ENCODE measurements at regions not wholly inside any gene's neighbourhood (a gene's known extent, or its start where the extent isn't known, plus 50 kb on each side); places are given as distances from the start of the nearest gene placed in this dataset.

- no peaks in the 10 kb centered on the region for H3K36me3 ChIP-seq (replicated peaks in 1 of 2; ENCODE audit: control insufficient read depth in 2 of 2, insufficient read depth in 2 of 2, low read length in 2 of 2)
- no peak overlapping the region for H3K27ac ChIP-seq (replicated peaks; ENCODE audit: low read length)
- H3K4ac ChIP-seq (ENCODE audit: low read length) = no peak overlapping the region
- no peak overlapping the region for H2AK5ac ChIP-seq (ENCODE audit: low read depth, low read length)
- no peak overlapping the region for H3K23ac ChIP-seq (ENCODE audit: low read depth, low read length, poor library complexity)
- H2AFZ ChIP-seq (ENCODE audit: low read length) = no peak overlapping the region
- H3K4me2 ChIP-seq (ENCODE audit: insufficient read depth, low read length, poor library complexity, severe bottlenecking) = no peak overlapping the region
- H3K9ac ChIP-seq (ENCODE audit: low read depth, low read length, poor library complexity) = no peak overlapping the region
- no peak overlapping the region for H4K91ac ChIP-seq (ENCODE audit: low read depth, low read length, poor library complexity)
- WGBS, 2 donors (ENCODE audit: extremely low coverage in 2 of 2, insufficient read length in 2 of 2, insufficient replicate concordance in 1 of 2) = no CpG with 5 or more reads among the region's 5 CpGs
- no peak for DNase-seq (ENCODE audit: low spot score)
- no peak overlapping the region for H2BK5ac ChIP-seq (ENCODE audit: low read length)
- no peak overlapping the region for H3K18ac ChIP-seq (ENCODE audit: low read length)
- H3K4me1 ChIP-seq (ENCODE audit: control insufficient read depth in 2 of 2, insufficient read depth in 1 of 2, low read depth in 1 of 2, low read length in 2 of 2) = peaks cover 0 to 10% of the 10 kb centered on the region in 2 donors
- H2BK12ac ChIP-seq (ENCODE audit: low read length) = no peak overlapping the region
- H3K79me1 ChIP-seq (ENCODE audit: low read depth, low read length) = no peaks in the 10 kb centered on the region
- no peaks in the 10 kb centered on the region for H3K9me3 ChIP-seq (replicated peaks in 1 of 2; ENCODE audit: control insufficient read depth in 2 of 2, insufficient read depth in 1 of 2, low read depth in 1 of 2, low read length in 2 of 2)
- no peak overlapping the region for H2BK15ac ChIP-seq (ENCODE audit: low read length)
- no peak overlapping the region for H3K4me3 ChIP-seq (ENCODE audit: low read length in 2 of 2)
- peak overlapping the region; percentile 3 for H3K14ac ChIP-seq (ENCODE audit: low read length)
- H2BK120ac ChIP-seq (ENCODE audit: low read depth, low read length) = no peak overlapping the region
- H4K8ac ChIP-seq (ENCODE audit: low read depth, low read length) = no peak overlapping the region
- H3K27me3 ChIP-seq (ENCODE audit: control insufficient read depth in 3 of 3, insufficient read depth in 3 of 3, low read depth in 1 of 3, low read length in 3 of 3) = no peaks in the 10 kb centered on the region
Measured at GRCh38 chr22:48250937-48251530, 1488.6 kb downstream of the TBC1D22A start.

GRCh38 chr22:48250286-48250895 lies 1487.9 kb downstream of the TBC1D22A start:
- Histone ChIP-seq H3K9ac (ENCODE audit: low read depth, low read length, poor library complexity) (no peak overlapping the region), H2BK120ac (ENCODE audit: low read depth, low read length) (no peak overlapping the region), H3K27me3 (ENCODE audit: control insufficient read depth in 3 of 3, insufficient read depth in 3 of 3, low read depth in 1 of 3, low read length in 3 of 3) (no peaks in the 10 kb centered on the region), H3K4me2 (ENCODE audit: insufficient read depth, low read length, poor library complexity, severe bottlenecking) (no peak overlapping the region), H3K27ac (replicated peaks; ENCODE audit: low read length) (no peak overlapping the region), H3K4ac (ENCODE audit: low read length) (peak overlapping the region; percentile 56), H3K36me3 (replicated peaks in 1 of 2; ENCODE audit: control insufficient read depth in 2 of 2, insufficient read depth in 2 of 2, low read length in 2 of 2) (no peaks in the 10 kb centered on the region), H3K9me3 (replicated peaks in 1 of 2; ENCODE audit: control insufficient read depth in 2 of 2, insufficient read depth in 1 of 2, low read depth in 1 of 2, low read length in 2 of 2) (no peaks in the 10 kb centered on the region), H2AFZ (ENCODE audit: low read length) (no peak overlapping the region), H4K8ac (ENCODE audit: low read depth, low read length) (no peak overlapping the region), H4K91ac (ENCODE audit: low read depth, low read length, poor library complexity) (no peak overlapping the region), H2BK15ac (ENCODE audit: low read length) (peak overlapping the region; percentile 76), H3K4me3 (ENCODE audit: low read length in 2 of 2) (no peak overlapping the region), H3K18ac (ENCODE audit: low read length) (peak overlapping the region; percentile 77), H3K23ac (ENCODE audit: low read depth, low read length, poor library complexity) (peak overlapping the region; percentile 26), H3K79me1 (ENCODE audit: low read depth, low read length) (no peaks in the 10 kb centered on the region), H2BK5ac (ENCODE audit: low read length) (no peak overlapping the region), H2AK5ac (ENCODE audit: low read depth, low read length) (peak overlapping the region; percentile 50), H3K14ac (ENCODE audit: low read length) (no peak overlapping the region), H3K4me1 (ENCODE audit: control insufficient read depth in 2 of 2, insufficient read depth in 1 of 2, low read depth in 1 of 2, low read length in 2 of 2) (peaks cover 0 to 9% of the 10 kb centered on the region in 2 donors), H2BK12ac (ENCODE audit: low read length) (peak overlapping the region; percentile 67)
- DNase-seq (ENCODE audit: low spot score) = no peak
- no CpG with 5 or more reads among the region's 16 CpGs for WGBS, 2 donors (ENCODE audit: extremely low coverage in 2 of 2, insufficient read length in 2 of 2, insufficient replicate concordance in 1 of 2)

- no peak for DNase-seq (ENCODE audit: low spot score)
- WGBS, 2 donors (ENCODE audit: extremely low coverage in 2 of 2, insufficient read length in 2 of 2, insufficient replicate concordance in 1 of 2) = no CpG with 5 or more reads among the region's 7 CpGs
- Histone ChIP-seq H3K27me3 (ENCODE audit: control insufficient read depth in 3 of 3, insufficient read depth in 3 of 3, low read depth in 1 of 3, low read length in 3 of 3) (no peaks in the 10 kb centered on the region), H3K9me3 (replicated peaks in 1 of 2; ENCODE audit: control insufficient read depth in 2 of 2, insufficient read depth in 1 of 2, low read depth in 1 of 2, low read length in 2 of 2) (no peaks in the 10 kb centered on the region), H3K4me1 (ENCODE audit: control insufficient read depth in 2 of 2, insufficient read depth in 1 of 2, low read depth in 1 of 2, low read length in 2 of 2) (peaks cover 0 to 6% of the 10 kb centered on the region in 2 donors), H3K79me1 (ENCODE audit: low read depth, low read length) (no peaks in the 10 kb centered on the region), H3K4me2 (ENCODE audit: insufficient read depth, low read length, poor library complexity, severe bottlenecking) (no peak overlapping the region), H2BK120ac (ENCODE audit: low read depth, low read length) (no peak overlapping the region), H3K23ac (ENCODE audit: low read depth, low read length, poor library complexity) (peak overlapping the region; percentile 26), H3K27ac (replicated peaks; ENCODE audit: low read length) (no peak overlapping the region), H2AFZ (ENCODE audit: low read length) (no peak overlapping the region), H3K36me3 (replicated peaks in 1 of 2; ENCODE audit: control insufficient read depth in 2 of 2, insufficient read depth in 2 of 2, low read length in 2 of 2) (no peaks in the 10 kb centered on the region), H2BK12ac (ENCODE audit: low read length) (no peak overlapping the region), H2AK5ac (ENCODE audit: low read depth, low read length) (peak overlapping the region; percentile 50), H3K14ac (ENCODE audit: low read length) (no peak overlapping the region), H2BK15ac (ENCODE audit: low read length) (peak overlapping the region; percentile 76), H4K8ac (ENCODE audit: low read depth, low read length) (no peak overlapping the region), H2BK5ac (ENCODE audit: low read length) (no peak overlapping the region), H4K91ac (ENCODE audit: low read depth, low read length, poor library complexity) (no peak overlapping the region), H3K4ac (ENCODE audit: low read length) (peak overlapping the region; percentile 56), H3K4me3 (ENCODE audit: low read length in 2 of 2) (no peak overlapping the region), H3K9ac (ENCODE audit: low read depth, low read length, poor library complexity) (no peak overlapping the region), H3K18ac (ENCODE audit: low read length) (peak overlapping the region; percentile 77)
Measured at GRCh38 chr22:48249713-48250268, 1487.3 kb downstream of the TBC1D22A start.

- WGBS, 2 donors (ENCODE audit: extremely low coverage in 2 of 2, insufficient read length in 2 of 2, insufficient replicate concordance in 1 of 2) = no CpG with 5 or more reads among the region's 12 CpGs
- Histone ChIP-seq H3K23ac (ENCODE audit: low read depth, low read length, poor library complexity) (no peak overlapping the region), H2BK120ac (ENCODE audit: low read depth, low read length) (no peak overlapping the region), H2BK5ac (ENCODE audit: low read length) (no peak overlapping the region), H2AFZ (ENCODE audit: low read length) (no peak overlapping the region), H3K79me1 (ENCODE audit: low read depth, low read length) (no peaks in the 10 kb centered on the region), H4K8ac (ENCODE audit: low read depth, low read length) (no peak overlapping the region), H3K27me3 (ENCODE audit: control insufficient read depth in 3 of 3, insufficient read depth in 3 of 3, low read depth in 1 of 3, low read length in 3 of 3) (no peaks in the 10 kb centered on the region), H3K9me3 (replicated peaks in 1 of 2; ENCODE audit: control insufficient read depth in 2 of 2, insufficient read depth in 1 of 2, low read depth in 1 of 2, low read length in 2 of 2) (no peaks in the 10 kb centered on the region), H3K9ac (ENCODE audit: low read depth, low read length, poor library complexity) (no peak overlapping the region), H3K4me2 (ENCODE audit: insufficient read depth, low read length, poor library complexity, severe bottlenecking) (no peak overlapping the region), H3K14ac (ENCODE audit: low read length) (peak overlapping the region; percentile 51), H3K4me3 (ENCODE audit: low read length in 2 of 2) (no peak overlapping the region), H3K36me3 (replicated peaks in 1 of 2; ENCODE audit: control insufficient read depth in 2 of 2, insufficient read depth in 2 of 2, low read length in 2 of 2) (no peaks in the 10 kb centered on the region), H3K18ac (ENCODE audit: low read length) (peak overlapping the region; percentile 83), H3K4me1 (ENCODE audit: control insufficient read depth in 2 of 2, insufficient read depth in 1 of 2, low read depth in 1 of 2, low read length in 2 of 2) (no peaks in the 10 kb centered on the region), H3K4ac (ENCODE audit: low read length) (no peak overlapping the region), H3K27ac (replicated peaks; ENCODE audit: low read length) (no peak overlapping the region), H4K91ac (ENCODE audit: low read depth, low read length, poor library complexity) (no peak overlapping the region), H2BK12ac (ENCODE audit: low read length) (no peak overlapping the region), H2BK15ac (ENCODE audit: low read length) (no peak overlapping the region), H2AK5ac (ENCODE audit: low read depth, low read length) (no peak overlapping the region)
- DNase-seq (ENCODE audit: low spot score) = no peak
Measured at GRCh38 chr22:48248901-48249455, 1486.5 kb downstream of the TBC1D22A start.
